GM10266 (cell line): ENCODE measurements at regions not wholly inside any gene's neighbourhood (a gene's known extent, or its start where the extent isn't known, plus 50 kb on each side); places are given as distances from the start of the nearest gene placed in this dataset.

Experiments used
- DNase-seq: peaks from one replicate; pipeline ENCODE4 v3.0.0; 2012; ENCODE audit errors: extremely low spot score
- CTCF ChIP-seq: IDR thresholded peaks from 2 replicates; pipeline ENCODE4 v1.5.1; 2012; ENCODE audit warnings: mild to moderate bottlenecking, low read depth; ENCODE audit not compliant: control insufficient read depth, insufficient read depth; ENCODE audit errors: missing control alignments

GRCh38 chr9:109974143-109974917 is 194.3 kb downstream of the PALM2AKAP2 start:
- DNase-seq = peak; percentile 74
- no peak for TF ChIP-seq CTCF

GRCh38 chr9:109974918-109975276 is 194.9 kb downstream of the PALM2AKAP2 start:
- no peak for DNase-seq
- no peak for TF ChIP-seq CTCF

GRCh38 chr9:109975574-109976295 is 195.7 kb downstream of the PALM2AKAP2 start:
- TF ChIP-seq CTCF = no peak

GRCh38 chr9:109976303-109976702 is 196.3 kb downstream of the PALM2AKAP2 start:
- no peak for TF ChIP-seq CTCF
- no peak for DNase-seq

More at GRCh38 chr9:109975574-109976295, 195.7 kb downstream of the PALM2AKAP2 start:
- no peak for DNase-seq

DNA sequence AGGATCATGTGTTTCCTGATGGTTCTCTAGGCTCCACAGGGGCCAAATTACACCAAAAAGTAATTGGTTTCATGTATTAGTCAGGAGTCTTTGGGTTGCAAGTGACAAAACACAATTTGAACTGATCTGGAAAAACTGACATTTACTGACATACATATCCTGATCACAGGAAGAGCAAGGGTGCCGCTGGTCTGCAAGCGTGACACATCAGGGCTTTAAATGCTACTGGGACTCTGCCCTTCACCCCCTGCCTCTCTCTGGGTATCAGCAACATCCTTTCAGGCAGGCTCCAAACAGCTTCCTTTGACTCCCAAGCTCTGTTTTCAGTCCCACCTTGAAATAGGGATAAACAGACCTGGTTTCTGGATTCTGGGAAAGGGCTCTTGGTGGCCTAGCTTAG is 197.5 kb downstream of the PALM2AKAP2 start:
- TF ChIP-seq CTCF = no peak

GRCh38 chr9:109981091-109981490 is 201.1 kb downstream of the PALM2AKAP2 start:
- DNase-seq = no peak

More for the DNA sequence above, 197.5 kb downstream of the PALM2AKAP2 start:
- no peak for DNase-seq

More at GRCh38 chr9:109981091-109981490, 201.1 kb downstream of the PALM2AKAP2 start:
- TF ChIP-seq CTCF = no peak
